HS-5 (cell line): ENCODE measurements at regions not wholly inside any gene's neighbourhood (a gene's known extent, or its start where the extent isn't known, plus 50 kb on each side); places are given as distances from the start of the nearest gene placed in this dataset.

Experiments used
- DNase-seq: peaks from one replicate; pipeline ENCODE4 v3.0.0-alpha.2; 2012; ENCODE audit warnings: low read depth

DNA sequence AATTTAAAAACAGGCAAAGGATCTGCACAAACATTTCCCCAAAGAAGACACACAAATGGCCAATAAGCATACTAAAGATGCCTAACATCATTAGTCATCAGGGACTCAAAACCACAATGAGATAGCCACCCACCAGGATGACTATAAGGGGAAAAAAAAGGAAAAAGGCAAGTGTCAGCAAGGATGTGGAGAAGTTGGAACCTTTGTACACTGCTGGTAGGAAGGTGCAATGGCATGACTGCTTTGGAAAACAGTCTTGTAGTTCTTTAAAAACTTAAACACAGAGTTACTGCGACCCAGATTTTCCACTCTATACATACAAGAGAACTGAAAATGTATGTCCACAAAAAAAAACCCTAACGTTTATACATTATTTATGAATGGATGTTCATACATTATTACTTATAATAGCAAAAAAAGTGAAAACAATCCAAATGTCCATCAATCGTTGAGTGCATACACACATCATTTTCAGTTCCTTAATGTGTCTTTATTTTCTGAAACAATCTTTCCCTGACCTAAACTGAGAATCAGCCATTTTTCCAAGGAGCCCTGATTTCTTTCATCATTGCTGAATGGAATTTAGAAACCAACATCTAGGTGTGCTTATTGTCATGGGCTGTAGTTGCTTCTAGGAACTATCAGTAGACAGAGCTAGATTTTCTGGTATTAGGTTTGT, 64.7 kb upstream of the TLK1 start:
- DNase-seq, result peak; percentile 86

DNA sequence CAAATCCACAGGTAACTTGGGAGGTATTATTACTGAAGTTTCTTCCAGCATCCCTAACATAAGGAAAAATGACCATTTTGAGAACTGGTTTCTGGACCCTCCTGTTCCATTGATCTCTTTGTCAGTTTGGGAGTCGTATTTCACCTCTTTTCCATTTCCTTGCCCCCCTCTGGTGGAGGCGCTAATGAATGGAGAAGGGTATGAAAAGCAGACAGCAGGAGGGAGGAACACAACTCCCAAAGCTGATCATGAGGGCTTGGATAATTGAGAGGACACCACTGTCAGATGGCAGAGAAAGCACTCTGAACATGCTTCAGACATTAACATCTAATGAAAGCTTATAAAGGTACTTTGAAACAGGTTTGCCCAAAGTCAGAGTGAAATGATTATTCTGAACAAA, 56.6 kb upstream of the TLK1 start:
- no peak for DNase-seq

DNA sequence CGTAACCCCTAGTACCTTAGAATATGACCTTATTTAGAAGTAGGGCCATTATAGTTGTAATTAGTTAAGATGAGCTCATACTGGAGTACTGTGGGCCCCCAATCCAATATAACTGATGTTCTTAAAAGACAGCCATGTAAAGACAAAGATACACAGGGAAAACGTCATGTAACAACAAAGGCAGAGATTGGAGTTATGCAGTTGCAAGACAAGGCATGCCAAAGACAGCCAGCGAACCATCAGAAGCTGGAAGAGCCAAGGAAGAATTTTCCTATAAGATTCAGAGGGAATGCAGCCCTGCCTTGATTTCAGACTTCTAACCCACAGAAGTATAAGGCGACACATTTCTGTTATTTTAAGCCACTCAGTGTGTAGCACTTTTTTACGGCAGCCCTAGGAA, 55.9 kb upstream of the TLK1 start:
- DNase-seq, result no peak

DNA sequence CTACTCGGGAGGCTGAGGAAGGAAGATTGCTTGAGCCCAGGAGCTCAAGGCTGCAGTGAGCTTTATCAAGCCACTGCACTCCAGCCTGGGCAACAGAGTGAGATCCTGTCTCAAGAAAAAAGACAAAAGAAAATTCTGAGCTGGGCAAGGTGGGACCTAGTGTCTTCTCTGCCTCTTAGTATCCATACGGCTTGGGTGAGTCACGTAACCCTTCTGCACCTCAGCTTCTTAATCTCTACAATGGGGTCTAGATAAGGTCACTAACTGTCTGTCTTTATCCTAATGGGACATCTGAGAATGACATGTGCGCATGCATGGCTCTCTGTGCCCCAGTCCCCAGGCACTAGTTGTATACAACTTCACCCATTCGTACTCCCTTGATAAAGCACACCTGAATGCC, 53.4 kb upstream of the TLK1 start:
- DNase-seq, result no peak

DNA sequence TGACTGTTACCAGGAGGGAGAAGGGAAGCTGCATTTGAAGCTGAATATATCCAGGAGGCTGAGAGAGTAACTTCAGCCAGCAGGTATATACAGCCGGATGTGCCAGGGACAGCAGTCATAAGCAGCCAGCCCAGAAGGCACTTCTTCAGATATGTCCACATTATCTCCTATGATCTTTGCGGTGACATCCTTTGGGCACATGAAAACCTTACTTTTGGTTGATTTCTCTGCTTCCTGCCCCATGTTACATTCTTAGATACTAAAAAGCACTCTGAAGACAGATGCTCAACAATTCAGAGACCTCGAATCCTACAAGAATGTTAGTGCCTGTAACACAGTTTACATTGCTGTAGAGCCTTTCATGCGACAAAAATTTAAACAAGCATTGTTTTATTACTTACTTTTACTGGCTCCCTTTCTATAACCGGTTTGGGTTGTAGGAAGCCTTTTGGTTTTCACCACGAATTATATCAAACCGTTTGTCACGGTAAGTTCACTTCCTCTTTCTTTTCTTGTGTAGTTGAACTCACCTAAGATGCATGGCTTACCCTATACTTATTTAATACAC, 50.3 kb upstream of the TLK1 start:
- DNase-seq, result no peak
